ENCODE measurements at regions not wholly inside any gene's neighbourhood (a gene's known extent, or its start where the extent isn't known, plus 50 kb on each side); places are given as distances from the start of the nearest gene placed in this dataset.
"Not testable (repeated sequence)": the region's sequence is repeated elsewhere in the genome, so short reads cannot be mapped to it uniquely, and the experiment has no call there.

GRCh38 chr7:68564306-68565135 lies 1033.8 kb upstream of the AUTS2 start:
- no peak for DNase-seq (ENCODE audit: low read depth in 2 of 3, low spot score in 2 of 3)

DNA sequence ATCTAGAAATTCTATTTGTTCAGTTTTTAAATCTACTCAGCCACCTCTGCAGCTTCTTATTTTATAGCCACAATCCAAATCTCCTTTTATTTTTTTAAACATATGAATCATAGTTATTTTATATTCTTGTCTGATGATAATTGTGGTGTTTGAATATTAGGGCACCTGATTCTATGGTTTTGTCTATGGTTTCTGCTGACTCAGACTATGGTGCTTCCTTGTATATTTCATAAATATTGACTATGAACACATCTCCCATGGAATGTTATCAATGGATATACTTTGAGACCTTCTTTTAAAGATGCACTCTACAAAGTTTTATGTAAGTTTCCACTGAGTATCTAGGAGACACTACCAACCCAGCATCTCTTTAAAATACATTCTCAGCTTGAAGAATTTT lies 1027.0 kb upstream of the AUTS2 start:
- DNase-seq (ENCODE audit: low read depth in 2 of 3, low spot score in 2 of 3), result no peak

DNA sequence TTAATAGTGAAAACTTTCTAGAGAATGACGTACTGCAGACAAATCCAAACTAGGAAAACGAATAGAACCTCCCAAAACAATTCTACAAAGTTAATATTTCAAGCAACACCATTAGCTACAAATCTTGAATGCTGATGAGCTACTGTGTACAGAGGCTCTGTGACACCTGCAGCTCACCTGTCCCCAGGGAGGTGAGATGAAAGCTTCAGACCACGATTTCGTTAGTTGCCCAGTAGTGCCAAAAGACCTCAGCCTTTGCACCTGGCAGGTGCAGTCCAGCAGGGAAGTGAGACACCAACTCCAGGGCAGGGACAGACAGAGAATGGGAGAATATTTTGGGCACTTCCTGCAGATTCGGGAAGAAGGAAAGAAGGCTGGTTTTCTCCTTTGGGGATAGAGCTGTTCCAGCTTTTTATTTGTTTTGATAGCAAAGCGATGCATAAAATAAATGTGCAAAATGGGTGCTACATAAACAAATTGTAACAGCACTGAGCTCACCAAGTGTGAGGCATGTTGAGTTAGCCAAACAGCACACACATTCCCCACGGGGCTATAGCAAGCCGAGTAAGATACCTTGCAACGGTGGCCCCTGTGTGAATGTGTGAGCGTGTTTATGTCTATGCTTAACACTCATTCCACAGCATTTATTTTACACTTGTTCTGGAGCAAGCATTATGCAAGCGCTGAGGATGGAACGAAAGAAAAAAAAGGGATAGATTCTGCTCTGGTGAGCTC lies 1024.8 kb upstream of the AUTS2 start:
- DNase-seq (ENCODE audit: low read depth in 2 of 3, low spot score in 2 of 3), result no peak

- no peak for DNase-seq (ENCODE audit: low read depth in 2 of 3, low spot score in 2 of 3)
Observed at GRCh38 chr7:68576366-68576765, 1021.9 kb upstream of the AUTS2 start.

DNA sequence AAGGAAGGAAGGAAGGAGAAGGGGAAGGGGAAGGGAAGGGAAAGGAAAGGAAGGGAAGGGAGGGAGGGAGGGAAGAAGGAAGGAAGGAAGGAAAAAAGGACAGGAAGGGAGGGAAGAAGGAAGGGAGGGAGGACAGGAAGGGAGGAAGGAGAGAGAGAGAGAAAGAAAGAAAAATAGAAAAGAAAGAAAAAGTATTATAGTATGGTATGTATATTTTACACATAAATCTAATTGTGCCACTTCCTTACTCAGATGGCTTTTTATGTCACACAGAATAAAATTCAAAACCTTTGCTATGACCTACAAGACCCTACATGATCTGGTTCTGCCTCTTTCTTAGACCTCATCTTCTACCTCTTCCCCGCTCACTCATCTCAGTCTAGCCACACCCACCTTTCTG lies 1016.9 kb upstream of the AUTS2 start:
- no peak for DNase-seq (ENCODE audit: low read depth in 2 of 3, low spot score in 2 of 3)

GRCh38 chr7:68587599-68587998 lies 1010.7 kb upstream of the AUTS2 start:
- DNase-seq (ENCODE audit: low read depth in 2 of 3, low spot score in 2 of 3), result no peak

DNA sequence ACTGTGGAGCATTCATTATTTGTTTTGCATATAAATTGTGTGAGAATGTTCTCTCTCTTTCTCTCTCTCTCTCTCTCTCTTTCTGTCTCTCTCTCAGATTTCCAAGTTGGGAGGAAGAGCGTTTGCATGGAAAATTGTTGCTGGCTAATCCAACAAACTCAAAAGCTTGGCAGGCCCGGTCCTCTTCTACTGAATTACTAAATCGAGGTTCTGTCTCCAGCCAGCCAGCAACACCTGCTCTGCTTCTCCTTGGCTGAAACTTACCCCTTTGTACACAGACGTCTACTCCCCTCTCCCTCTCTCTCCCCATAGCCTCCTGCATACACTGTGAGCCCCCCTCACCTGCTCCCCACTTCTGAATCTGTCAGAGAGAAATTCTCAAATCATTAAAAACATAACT lies 996.4 kb upstream of the AUTS2 start:
- no peak for DNase-seq (ENCODE audit: low read depth in 2 of 3, low spot score in 2 of 3)

GRCh38 chr7:68604541-68604940 lies 993.7 kb upstream of the AUTS2 start:
- no peak for DNase-seq (ENCODE audit: low read depth in 2 of 3, low spot score in 2 of 3)

- no peak for DNase-seq (ENCODE audit: low read depth in 2 of 3, low spot score in 2 of 3)
Observed at GRCh38 chr7:68610701-68611100, 987.6 kb upstream of the AUTS2 start.

DNA sequence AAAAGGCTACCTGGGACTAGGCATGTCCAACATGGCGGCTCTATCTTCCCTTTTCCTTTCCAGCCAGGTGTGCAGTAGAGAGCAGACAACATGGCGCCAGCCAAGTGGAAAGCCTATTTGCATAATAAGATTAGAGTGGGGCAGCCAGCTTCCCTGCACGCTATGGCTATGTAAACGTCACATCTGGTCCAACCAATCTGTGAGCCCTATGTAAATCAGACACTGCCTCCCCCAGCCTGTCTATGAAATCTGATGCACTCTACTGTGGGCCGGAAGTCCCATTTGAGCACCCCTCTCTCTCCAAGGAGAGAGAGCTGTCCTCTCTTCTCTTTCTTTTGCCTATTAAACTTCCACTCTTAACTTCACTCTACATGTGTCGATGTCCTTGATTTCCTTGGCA lies 984.9 kb upstream of the AUTS2 start:
- DNase-seq (ENCODE audit: low read depth in 2 of 3, low spot score in 2 of 3), result no peak

GRCh38 chr7:68613897-68614296 lies 984.4 kb upstream of the AUTS2 start:
- no peak for DNase-seq (ENCODE audit: low read depth in 2 of 3, low spot score in 2 of 3)

GRCh38 chr7:68619526-68619925 lies 978.7 kb upstream of the AUTS2 start:
- DNase-seq (ENCODE audit: low read depth in 2 of 3, low spot score in 2 of 3), result no peak

DNA sequence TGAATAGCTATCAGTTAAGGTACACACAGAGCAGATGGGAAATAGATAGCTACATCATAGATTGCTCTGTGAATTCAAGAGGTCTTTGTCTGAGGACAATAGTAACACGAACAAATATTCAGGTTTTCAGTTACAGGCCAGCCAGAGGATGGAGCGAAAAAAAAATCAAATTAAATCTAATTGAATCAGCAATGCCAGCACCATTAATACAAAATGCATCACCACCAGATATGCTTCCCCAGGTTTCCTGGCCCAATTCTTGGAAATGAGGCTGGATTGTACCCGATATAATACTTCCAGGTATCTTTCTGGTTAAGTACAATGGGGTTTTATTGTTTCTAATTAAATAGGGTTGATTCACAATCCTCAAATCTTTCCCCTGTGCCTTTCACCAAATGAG lies 975.8 kb upstream of the AUTS2 start:
- DNase-seq (ENCODE audit: low read depth in 2 of 3, low spot score in 2 of 3), result no peak

- no peak for DNase-seq (ENCODE audit: low read depth in 2 of 3, low spot score in 2 of 3)
Observed at GRCh38 chr7:68623030-68623429, 975.2 kb upstream of the AUTS2 start.

DNA sequence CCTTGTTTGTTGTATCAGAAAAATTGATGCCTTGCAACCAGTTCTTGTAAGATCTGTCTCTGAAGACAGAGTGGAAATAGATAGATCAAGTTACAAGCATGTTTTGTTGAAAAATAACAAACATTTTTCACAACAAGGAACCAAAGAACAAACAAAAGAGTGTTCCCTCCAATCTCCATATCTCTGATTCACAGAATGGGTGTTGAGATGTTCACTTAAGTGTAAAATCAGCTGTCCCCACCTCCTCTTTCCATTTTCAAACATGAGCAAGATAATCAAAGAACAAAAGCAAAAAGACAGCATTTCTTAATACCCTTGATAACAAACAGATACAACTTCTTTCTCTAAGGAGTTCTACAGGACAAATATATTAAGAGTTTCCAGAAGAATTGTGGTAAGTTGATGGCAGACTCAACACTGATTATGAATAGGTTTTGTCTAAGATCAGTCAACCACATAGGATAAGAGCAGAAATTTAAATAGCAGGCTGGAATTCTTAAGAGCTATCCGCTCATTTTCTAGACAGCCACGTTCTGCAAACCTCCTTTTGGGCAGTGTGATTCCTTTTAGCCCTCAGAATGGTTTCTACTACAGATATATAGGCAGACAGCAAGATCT lies 970.9 kb upstream of the AUTS2 start:
- DNase-seq (ENCODE audit: low read depth in 2 of 3, low spot score in 2 of 3), result no peak

DNA sequence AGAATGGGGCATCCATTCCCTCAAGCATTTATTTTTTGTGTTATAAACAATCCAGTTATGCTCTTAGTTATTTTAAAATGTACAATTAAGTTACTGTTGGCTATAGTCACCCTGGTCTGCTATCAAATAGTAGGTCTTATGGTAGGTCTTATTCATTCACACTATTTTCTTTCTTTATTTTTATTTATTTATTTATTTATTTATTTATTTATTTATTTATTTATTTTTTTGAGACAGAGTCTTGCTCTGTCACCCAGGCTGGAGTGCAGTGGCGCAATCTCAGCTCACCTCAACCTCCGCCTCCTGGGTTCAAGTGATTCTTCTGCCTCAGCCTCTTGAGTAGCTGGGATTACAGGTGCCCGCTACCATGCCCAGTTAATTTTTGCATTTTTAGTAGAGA lies 967.4 kb upstream of the AUTS2 start:
- not testable (repeated sequence) for DNase-seq (ENCODE audit: low read depth in 2 of 3, low spot score in 2 of 3)

GRCh38 chr7:68640103-68640502 lies 958.2 kb upstream of the AUTS2 start:
- DNase-seq (ENCODE audit: low read depth in 2 of 3, low spot score in 2 of 3), result no peak

DNA sequence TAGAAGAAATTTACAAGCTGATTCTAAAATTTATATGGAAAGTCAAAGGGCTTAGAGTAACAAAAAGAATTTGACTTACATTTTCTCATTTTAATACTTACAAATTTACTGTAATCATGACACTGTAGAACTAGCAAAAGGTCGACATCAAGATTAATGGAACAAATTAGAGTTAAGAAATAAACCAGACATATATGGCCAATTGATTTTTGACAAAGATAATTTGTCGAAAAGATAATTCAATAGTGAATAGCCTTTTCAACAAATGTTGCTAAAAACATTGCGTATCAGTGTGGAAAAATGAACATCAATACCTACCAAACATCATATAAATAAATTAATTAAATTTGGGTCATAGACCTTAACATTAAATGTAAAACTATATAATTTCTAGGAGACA lies 955.5 kb upstream of the AUTS2 start:
- DNase-seq (ENCODE audit: low read depth in 2 of 3, low spot score in 2 of 3), result no peak

DNA sequence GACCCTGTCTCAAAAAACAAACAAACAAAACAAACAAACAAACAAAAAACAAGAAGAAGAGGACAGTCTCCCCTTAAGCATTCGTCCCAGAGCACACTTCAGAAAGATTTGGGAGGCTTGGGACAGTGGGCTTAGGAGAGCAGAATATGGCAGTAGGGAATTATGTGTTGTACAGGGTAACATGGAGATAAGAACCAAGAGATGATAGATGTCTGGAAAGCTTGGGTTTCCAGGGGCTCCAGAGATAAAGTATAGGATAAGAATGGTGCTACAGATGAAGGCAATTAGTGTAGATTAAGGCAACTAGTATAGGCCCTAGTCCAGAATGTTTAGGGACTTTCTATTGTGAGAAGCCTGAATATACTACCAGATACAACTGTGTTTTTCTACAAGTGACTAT lies 934.9 kb upstream of the AUTS2 start:
- DNase-seq (ENCODE audit: low read depth in 2 of 3, low spot score in 2 of 3), result no peak

- DNase-seq (ENCODE audit: low read depth in 2 of 3, low spot score in 2 of 3), result no peak
Observed at GRCh38 chr7:68671046-68671445, 927.2 kb upstream of the AUTS2 start.

DNA sequence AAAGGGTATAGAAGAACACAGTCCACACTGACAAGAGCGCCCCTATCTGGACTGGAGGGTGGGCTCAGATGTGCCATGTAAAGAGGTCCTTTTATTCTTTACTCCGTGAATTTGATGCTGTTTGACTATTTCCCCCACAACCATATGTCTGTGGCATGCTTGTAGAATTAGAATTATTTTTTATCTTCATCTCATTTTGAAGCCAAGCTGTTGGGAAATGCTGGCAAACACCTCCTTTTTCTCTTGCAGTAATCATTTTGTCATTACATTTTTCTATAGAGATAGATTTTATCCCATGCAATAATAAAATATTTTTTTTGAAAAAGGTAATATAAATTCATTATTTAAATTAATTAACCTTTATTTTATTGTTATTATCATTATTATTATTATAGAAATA lies 926.6 kb upstream of the AUTS2 start:
- DNase-seq (ENCODE audit: low read depth in 2 of 3, low spot score in 2 of 3), result no peak

- no peak for DNase-seq (ENCODE audit: low read depth in 2 of 3, low spot score in 2 of 3)
Observed at GRCh38 chr7:68674826-68675225, 923.4 kb upstream of the AUTS2 start.

Data from activated CD8-positive, alpha-beta memory T cell treated with anti-CD3 and anti-CD28 coated beads for 48 hours (primary cell).